GM19351 (cell line): ENCODE measurements at regions not wholly inside any gene's neighbourhood (a gene's known extent, or its start where the extent isn't known, plus 50 kb on each side); places are given as distances from the start of the nearest gene placed in this dataset.

Source experiments
- ATAC-seq: cut with Tn5 transposase; IDR thresholded peaks from one replicate; pipeline ENCODE4 v1.9.1; 2021; ENCODE audit warnings: mild to moderate bottlenecking, moderate library complexity; ENCODE audit not compliant: unreplicated experiment

GRCh38 chr1:219113261-219113660 is 60.4 kb upstream of the LYPLAL1 start:
- no peak for ATAC-seq

GRCh38 chr1:219114014-219114413 is 59.7 kb upstream of the LYPLAL1 start:
- no peak for ATAC-seq

GRCh38 chr1:219119839-219120238 is 53.8 kb upstream of the LYPLAL1 start:
- ATAC-seq, result no peak

- ATAC-seq, result no peak
These were observed 52.8 kb upstream of the LYPLAL1 start for GRCh38 chr1:219120624-219121544.

- no peak for ATAC-seq
These were observed 52.0 kb upstream of the LYPLAL1 start for GRCh38 chr1:219121679-219122078.

DNA sequence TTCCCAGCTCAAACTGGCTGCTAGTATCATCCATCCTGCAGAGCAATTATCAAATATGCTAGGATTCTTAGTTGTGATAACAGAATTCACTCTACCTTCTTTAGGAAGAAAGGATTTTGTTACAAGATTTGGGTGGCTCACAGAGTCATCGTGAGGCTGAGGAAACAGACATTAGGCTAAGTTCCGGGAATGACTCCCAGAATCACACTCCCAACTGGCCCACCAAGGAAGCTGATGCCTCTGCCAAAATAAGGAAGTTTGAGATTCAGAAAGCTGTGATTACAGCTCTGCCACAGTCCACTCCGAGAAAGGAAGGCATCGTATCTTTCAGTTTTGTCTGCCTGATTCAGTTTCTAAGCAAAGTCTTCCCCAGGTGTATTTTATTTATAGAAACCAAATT is 50.6 kb upstream of the LYPLAL1 start:
- no peak for ATAC-seq
